GM23338 (cell line): ENCODE measurements at regions not wholly inside any gene's neighbourhood (a gene's known extent, or its start where the extent isn't known, plus 50 kb on each side); places are given as distances from the start of the nearest gene placed in this dataset.

ENCODE experiments used
- ATAC-seq: fragments of 200-7000 bp; cut with Tn5 transposase; 3 replicates; pipeline ENCODE4 v1.9.1; 2020
- DNase-seq: peaks from one replicate; pipeline ENCODE4 v3.0.0-alpha.2; 2015; ENCODE audit warnings: low spot score
- H2AFZ ChIP-seq: fragments of 200-600 bp; sonication (generic); 2 replicates; pipeline ENCODE4 v1.8.0; 2016; ENCODE audit warnings: antibody characterized with exemption, mild to moderate bottlenecking, moderate library complexity
- H3F3A ChIP-seq: fragments of 200-600 bp; sonication (generic); replicated peaks from 2 replicates; pipeline ENCODE4 v1.8.0; 2017; ENCODE audit warnings: antibody characterized with exemption, mixed run types, low read depth
- H3K27ac ChIP-seq: fragments of 200-600 bp; sonication (generic); 2 replicates; pipeline ENCODE4 v1.6.1; 2016; ENCODE audit warnings: low read depth
- H3K27me3 ChIP-seq: fragments of 200-600 bp; sonication (generic); 2 replicates; pipeline ENCODE4 v1.8.0; 2016; ENCODE audit warnings: mild to moderate bottlenecking, mixed run types, moderate library complexity; ENCODE audit not compliant: insufficient read depth
- H3K36me3 ChIP-seq: fragments of 200-600 bp; sonication (generic); 2 replicates; pipeline ENCODE4 v1.8.0; 2016; ENCODE audit warnings: mild to moderate bottlenecking; ENCODE audit not compliant: insufficient read depth
- H3K4me1 ChIP-seq: fragments of 200-600 bp; sonication (generic); 2 replicates; pipeline ENCODE4 v1.8.0; 2016; ENCODE audit warnings: mild to moderate bottlenecking, moderate library complexity; ENCODE audit not compliant: insufficient read depth
- H3K4me2 ChIP-seq: fragments of 200-600 bp; sonication (generic); 2 replicates; pipeline ENCODE4 v1.7.1; 2017; ENCODE audit warnings: mixed run types
- H3K4me3 ChIP-seq: fragments of 200-600 bp; sonication (generic); 2 replicates; pipeline ENCODE4 v1.6.1; 2016; ENCODE audit warnings: mixed run types
- H3K79me2 ChIP-seq: fragments of 200-600 bp; sonication (generic); replicated peaks from 2 replicates; pipeline ENCODE4 v1.8.0; 2017; ENCODE audit warnings: mild to moderate bottlenecking; ENCODE audit not compliant: insufficient read depth
- H3K9me2 ChIP-seq: fragments of 200-600 bp; sonication (generic); 2 replicates; pipeline ENCODE4 v1.8.0; 2017; ENCODE audit not compliant: insufficient read depth
- H4K20me1 ChIP-seq: fragments of 200-600 bp; sonication (generic); replicated peaks from 2 replicates; pipeline ENCODE4 v1.8.0; 2017; ENCODE audit warnings: mild to moderate bottlenecking; ENCODE audit not compliant: insufficient read depth
- H3K27ac Mint-ChIP-seq: 2 replicates; pipeline ENCODE4 v1.8.0; 2020; ENCODE audit warnings: inconsistent platforms, mild to moderate bottlenecking, moderate library complexity, mixed read lengths
- H3K27me3 Mint-ChIP-seq: 3 replicates; pipeline ENCODE4 v1.8.0; 2022; ENCODE audit warnings: low read depth, mild to moderate bottlenecking, moderate library complexity, mixed read lengths, inconsistent platforms; ENCODE audit not compliant: insufficient read depth, poor library complexity
- H3K36me3 Mint-ChIP-seq: 3 replicates; pipeline ENCODE4 v1.8.0; 2021; ENCODE audit warnings: low read depth, mild to moderate bottlenecking, inconsistent platforms, moderate library complexity, mixed read lengths
- H3K4me1 Mint-ChIP-seq: 3 replicates; pipeline ENCODE4 v1.8.0; 2020; ENCODE audit warnings: mild to moderate bottlenecking, inconsistent platforms, mixed read lengths
- H3K4me3 Mint-ChIP-seq: 3 replicates; pipeline ENCODE4 v1.8.0; 2021; ENCODE audit warnings: moderate library complexity, mild to moderate bottlenecking, inconsistent platforms, mixed read lengths
- H3K9me3 Mint-ChIP-seq: 3 replicates; pipeline ENCODE4 v1.8.0; 2020; ENCODE audit warnings: moderate library complexity, mild to moderate bottlenecking, inconsistent platforms, mixed read lengths
- CREB1 ChIP-seq: fragments of 250-450 bp; sonication (Bioruptor Pico); IDR thresholded peaks from 2 replicates; pipeline ENCODE4 v1.5.0; 2020; ENCODE audit warnings: low read depth, mild to moderate bottlenecking, moderate library complexity
- EZH2 ChIP-seq: fragments of 200-600 bp; sonication (generic); IDR thresholded peaks from one replicate; pipeline ENCODE4 v1.8.0; 2017; ENCODE audit warnings: antibody characterized with exemption, mild to moderate bottlenecking, low read depth; ENCODE audit not compliant: unreplicated experiment
- EZH2phosphoT487 ChIP-seq: fragments of 200-600 bp; sonication (generic); IDR thresholded peaks from one replicate; pipeline ENCODE4 v1.8.1; 2018; ENCODE audit warnings: antibody characterized with exemption; ENCODE audit not compliant: unreplicated experiment
- JUNB ChIP-seq: IDR thresholded peaks from one replicate; pipeline ENCODE4 v1.6.1; 2016; ENCODE audit warnings: antibody characterized with exemption; ENCODE audit not compliant: unreplicated experiment
- NANOG ChIP-seq: IDR thresholded peaks from 2 replicates; pipeline ENCODE4 v1.6.1; 2016; ENCODE audit warnings: antibody characterized with exemption, borderline replicate concordance
- POLR2AphosphoS5 ChIP-seq: IDR thresholded peaks from 2 replicates; pipeline ENCODE4 v1.6.1; 2016; ENCODE audit warnings: antibody characterized with exemption, low read depth
- REST ChIP-seq: IDR thresholded peaks from one replicate; pipeline ENCODE4 v1.6.1; 2018; ENCODE audit warnings: antibody characterized with exemption; ENCODE audit not compliant: unreplicated experiment
- STAT1 ChIP-seq: IDR thresholded peaks from one replicate; pipeline ENCODE4 v1.6.1; 2016; ENCODE audit warnings: antibody characterized with exemption; ENCODE audit not compliant: unreplicated experiment
- ZNF114 ChIP-seq: fragments of 250-450 bp; sonication (Bioruptor Pico); IDR thresholded peaks from 2 replicates; pipeline ENCODE4 v1.5.0; 2020; ENCODE audit warnings: mild to moderate bottlenecking, moderate library complexity
- ZNF331 ChIP-seq: fragments of 250-450 bp; sonication (Bioruptor Pico); IDR thresholded peaks from 2 replicates; pipeline ENCODE4 v1.5.0; 2020; ENCODE audit warnings: low read depth, mild to moderate bottlenecking, moderate library complexity
- TF ChIP-seq, protein P1 (sequence below): IDR thresholded peaks from 2 replicates; pipeline ENCODE4 v1.6.1; 2016; ENCODE audit warnings: antibody characterized with exemption
- TF ChIP-seq, protein P2 (sequence below): fragments of 250-450 bp; sonication (Bioruptor Pico); IDR thresholded peaks from 2 replicates; pipeline ENCODE4 v1.5.0; 2020; ENCODE audit warnings: mild to moderate bottlenecking, moderate library complexity

DNA sequence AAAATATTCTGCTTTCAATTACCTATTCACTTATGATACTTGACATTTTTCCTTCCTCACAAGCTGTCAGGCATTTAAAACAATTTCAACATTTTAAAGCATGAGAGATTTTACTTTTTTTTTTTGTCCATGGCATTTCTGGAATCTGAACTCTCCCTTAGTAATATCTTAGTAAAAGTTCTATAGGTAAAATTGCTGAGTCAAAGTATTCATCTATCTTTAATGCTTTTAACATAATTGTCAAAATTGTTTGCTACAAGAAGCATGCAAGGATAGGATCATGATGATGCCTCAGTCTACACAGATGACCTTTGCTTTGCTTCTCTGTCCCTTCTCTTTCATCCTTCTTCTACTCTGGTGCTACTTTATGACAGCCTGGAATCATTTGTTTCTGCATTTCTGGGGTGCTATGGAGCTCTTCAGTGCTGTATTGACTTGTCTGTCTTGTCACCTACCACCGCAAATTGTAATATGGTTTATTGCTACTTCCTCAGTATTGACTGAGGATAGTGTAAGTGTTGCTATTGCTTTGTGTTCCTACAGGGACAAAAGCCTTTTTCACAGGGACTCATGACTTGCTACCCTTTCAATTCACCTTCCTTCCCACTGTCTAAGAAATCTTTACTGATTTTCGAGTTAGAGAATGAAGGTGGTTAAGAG lies 589.8 kb upstream of the ATP2B1 start:
- Histone ChIP-seq H2AFZ (peak overlapping the region; percentile 66; the same call in 1 of the 2 replicates), H4K20me1 (no peaks in the 10 kb centered on the region)

GRCh38 chr12:90295858-90296257 lies 587.2 kb upstream of the ATP2B1 start:
- Mint-ChIP-seq H3K27me3 (peaks cover 3% of the 10 kb centered on the region), H3K27ac (no peak overlapping the region), H3K9me3 (no peaks in the 10 kb centered on the region), H3K4me3 (no peak overlapping the region), H3K4me1 (peaks cover 10% of the 10 kb centered on the region), H3K36me3 (no peaks in the 10 kb centered on the region)
- Histone ChIP-seq H3F3A (no peaks in the 10 kb centered on the region), H3K4me1 (no peaks in the 10 kb centered on the region), H3K4me2 (no peak overlapping the region), H3K27me3 (no peaks in the 10 kb centered on the region), H3K36me3 (no peaks in the 10 kb centered on the region), H3K9me2 (no peaks in the 10 kb centered on the region), H3K4me3 (no peak overlapping the region), H2AFZ (no peak overlapping the region), H3K27ac (no peak overlapping the region), H3K79me2 (no peaks in the 10 kb centered on the region), H4K20me1 (no peaks in the 10 kb centered on the region)
- DNase-seq (no peak), ATAC-seq (no peak)
- TF ChIP-seq NANOG (no peak), POLR2AphosphoS5 (no peak), EZH2 (no peak), CREB1 (CRISPR knock-in tag) (no peak), ZNF114 (no peak), JUNB (no peak), STAT1 (no peak), REST (no peak)
- TF ChIP-seq, protein P1, sequence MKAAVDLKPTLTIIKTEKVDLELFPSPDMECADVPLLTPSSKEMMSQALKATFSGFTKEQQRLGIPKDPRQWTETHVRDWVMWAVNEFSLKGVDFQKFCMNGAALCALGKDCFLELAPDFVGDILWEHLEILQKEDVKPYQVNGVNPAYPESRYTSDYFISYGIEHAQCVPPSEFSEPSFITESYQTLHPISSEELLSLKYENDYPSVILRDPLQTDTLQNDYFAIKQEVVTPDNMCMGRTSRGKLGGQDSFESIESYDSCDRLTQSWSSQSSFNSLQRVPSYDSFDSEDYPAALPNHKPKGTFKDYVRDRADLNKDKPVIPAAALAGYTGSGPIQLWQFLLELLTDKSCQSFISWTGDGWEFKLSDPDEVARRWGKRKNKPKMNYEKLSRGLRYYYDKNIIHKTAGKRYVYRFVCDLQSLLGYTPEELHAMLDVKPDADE: no peak
- TF ChIP-seq, protein P2, sequence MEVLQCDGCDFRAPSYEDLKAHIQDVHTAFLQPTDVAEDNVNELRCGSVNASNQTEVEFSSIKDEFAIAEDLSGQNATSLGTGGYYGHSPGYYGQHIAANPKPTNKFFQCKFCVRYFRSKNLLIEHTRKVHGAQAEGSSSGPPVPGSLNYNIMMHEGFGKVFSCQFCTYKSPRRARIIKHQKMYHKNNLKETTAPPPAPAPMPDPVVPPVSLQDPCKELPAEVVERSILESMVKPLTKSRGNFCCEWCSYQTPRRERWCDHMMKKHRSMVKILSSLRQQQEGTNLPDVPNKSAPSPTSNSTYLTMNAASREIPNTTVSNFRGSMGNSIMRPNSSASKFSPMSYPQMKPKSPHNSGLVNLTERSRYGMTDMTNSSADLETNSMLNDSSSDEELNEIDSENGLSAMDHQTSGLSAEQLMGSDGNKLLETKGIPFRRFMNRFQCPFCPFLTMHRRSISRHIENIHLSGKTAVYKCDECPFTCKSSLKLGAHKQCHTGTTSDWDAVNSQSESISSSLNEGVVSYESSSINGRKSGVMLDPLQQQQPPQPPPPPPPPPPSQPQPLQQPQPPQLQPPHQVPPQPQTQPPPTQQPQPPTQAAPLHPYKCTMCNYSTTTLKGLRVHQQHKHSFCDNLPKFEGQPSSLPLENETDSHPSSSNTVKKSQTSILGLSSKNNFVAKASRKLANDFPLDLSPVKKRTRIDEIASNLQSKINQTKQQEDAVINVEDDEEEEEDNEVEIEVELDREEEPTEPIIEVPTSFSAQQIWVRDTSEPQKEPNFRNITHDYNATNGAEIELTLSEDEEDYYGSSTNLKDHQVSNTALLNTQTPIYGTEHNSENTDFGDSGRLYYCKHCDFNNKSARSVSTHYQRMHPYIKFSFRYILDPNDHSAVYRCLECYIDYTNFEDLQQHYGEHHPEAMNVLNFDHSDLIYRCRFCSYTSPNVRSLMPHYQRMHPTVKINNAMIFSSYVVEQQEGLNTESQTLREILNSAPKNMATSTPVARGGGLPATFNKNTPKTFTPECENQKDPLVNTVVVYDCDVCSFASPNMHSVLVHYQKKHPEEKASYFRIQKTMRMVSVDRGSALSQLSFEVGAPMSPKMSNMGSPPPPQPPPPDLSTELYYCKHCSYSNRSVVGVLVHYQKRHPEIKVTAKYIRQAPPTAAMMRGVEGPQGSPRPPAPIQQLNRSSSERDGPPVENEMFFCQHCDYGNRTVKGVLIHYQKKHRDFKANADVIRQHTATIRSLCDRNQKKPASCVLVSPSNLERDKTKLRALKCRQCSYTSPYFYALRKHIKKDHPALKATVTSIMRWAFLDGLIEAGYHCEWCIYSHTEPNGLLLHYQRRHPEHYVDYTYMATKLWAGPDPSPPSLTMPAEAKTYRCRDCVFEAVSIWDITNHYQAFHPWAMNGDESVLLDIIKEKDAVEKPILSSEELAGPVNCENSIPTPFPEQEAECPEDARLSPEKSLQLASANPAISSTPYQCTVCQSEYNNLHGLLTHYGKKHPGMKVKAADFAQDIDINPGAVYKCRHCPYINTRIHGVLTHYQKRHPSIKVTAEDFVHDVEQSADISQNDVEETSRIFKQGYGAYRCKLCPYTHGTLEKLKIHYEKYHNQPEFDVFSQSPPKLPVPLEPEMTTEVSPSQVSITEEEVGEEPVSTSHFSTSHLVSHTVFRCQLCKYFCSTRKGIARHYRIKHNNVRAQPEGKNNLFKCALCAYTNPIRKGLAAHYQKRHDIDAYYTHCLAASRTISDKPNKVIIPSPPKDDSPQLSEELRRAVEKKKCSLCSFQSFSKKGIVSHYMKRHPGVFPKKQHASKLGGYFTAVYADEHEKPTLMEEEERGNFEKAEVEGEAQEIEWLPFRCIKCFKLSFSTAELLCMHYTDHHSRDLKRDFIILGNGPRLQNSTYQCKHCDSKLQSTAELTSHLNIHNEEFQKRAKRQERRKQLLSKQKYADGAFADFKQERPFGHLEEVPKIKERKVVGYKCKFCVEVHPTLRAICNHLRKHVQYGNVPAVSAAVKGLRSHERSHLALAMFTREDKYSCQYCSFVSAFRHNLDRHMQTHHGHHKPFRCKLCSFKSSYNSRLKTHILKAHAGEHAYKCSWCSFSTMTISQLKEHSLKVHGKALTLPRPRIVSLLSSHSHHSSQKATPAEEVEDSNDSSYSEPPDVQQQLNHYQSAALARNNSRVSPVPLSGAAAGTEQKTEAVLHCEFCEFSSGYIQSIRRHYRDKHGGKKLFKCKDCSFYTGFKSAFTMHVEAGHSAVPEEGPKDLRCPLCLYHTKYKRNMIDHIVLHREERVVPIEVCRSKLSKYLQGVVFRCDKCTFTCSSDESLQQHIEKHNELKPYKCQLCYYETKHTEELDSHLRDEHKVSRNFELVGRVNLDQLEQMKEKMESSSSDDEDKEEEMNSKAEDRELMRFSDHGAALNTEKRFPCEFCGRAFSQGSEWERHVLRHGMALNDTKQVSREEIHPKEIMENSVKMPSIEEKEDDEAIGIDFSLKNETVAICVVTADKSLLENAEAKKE (CRISPR knock-in tag): no peak

More for the DNA sequence above, 589.8 kb upstream of the ATP2B1 start:
- Mint-ChIP-seq H3K4me3 (no peak overlapping the region), H3K9me3 (no peaks in the 10 kb centered on the region), H3K27me3 (peaks cover 1% of the 10 kb centered on the region), H3K27ac (no peak overlapping the region), H3K36me3 (no peaks in the 10 kb centered on the region), H3K4me1 (peaks cover 4% of the 10 kb centered on the region; the same call in 1 of the 3 replicates)
- Histone ChIP-seq H3K36me3 (no peaks in the 10 kb centered on the region), H3F3A (no peaks in the 10 kb centered on the region), H3K4me1 (no peaks in the 10 kb centered on the region), H3K79me2 (no peaks in the 10 kb centered on the region), H3K4me2 (no peak overlapping the region), H3K27ac (no peak overlapping the region), H3K4me3 (no peak overlapping the region), H3K9me2 (no peaks in the 10 kb centered on the region), H3K27me3 (no peaks in the 10 kb centered on the region)
- ATAC-seq (no peak), DNase-seq (no peak)
- TF ChIP-seq ZNF114 (no peak), EZH2phosphoT487 (no peak), JUNB (no peak), CREB1 (CRISPR knock-in tag) (no peak), EZH2 (no peak), ZNF331 (CRISPR knock-in tag) (no peak)
